Right lobe of liver (tissue), 4 donors: ENCODE measurements at regions not wholly inside any gene's neighbourhood (a gene's known extent, or its start where the extent isn't known, plus 50 kb on each side); places are given as distances from the start of the nearest gene placed in this dataset.
"Not testable (repeated sequence)": the region's sequence is repeated elsewhere in the genome, so short reads cannot be mapped to it uniquely, and the experiment has no call there.

Source experiments
- POLR2A ChIP-seq: fragments of 450-650 bp; IDR thresholded peaks from one replicate; pipeline ENCODE4 v1.6.1; 2017; ENCODE audit warnings: antibody characterized with exemption, mild to moderate bottlenecking
- TF ChIP-seq, protein P1 (sequence below), 4 donors: fragments of 200-600 bp in 3 of 4; fragments of 450-650 bp in 1 of 4; IDR thresholded peaks; one replicate each; pipeline versions ENCODE4 v1.5.1 to v1.8.0; 2016 to 2022; ENCODE audit warnings: antibody characterized with exemption in 4 of 4, mild to moderate bottlenecking in 2 of 4
- donor health status: DM: no; HTN: no; CAD: no.
- donor health status: DM: no; HTN: no; CAD: no.
- donor health status: DM: no; HTN: yes; CAD: no.

DNA sequence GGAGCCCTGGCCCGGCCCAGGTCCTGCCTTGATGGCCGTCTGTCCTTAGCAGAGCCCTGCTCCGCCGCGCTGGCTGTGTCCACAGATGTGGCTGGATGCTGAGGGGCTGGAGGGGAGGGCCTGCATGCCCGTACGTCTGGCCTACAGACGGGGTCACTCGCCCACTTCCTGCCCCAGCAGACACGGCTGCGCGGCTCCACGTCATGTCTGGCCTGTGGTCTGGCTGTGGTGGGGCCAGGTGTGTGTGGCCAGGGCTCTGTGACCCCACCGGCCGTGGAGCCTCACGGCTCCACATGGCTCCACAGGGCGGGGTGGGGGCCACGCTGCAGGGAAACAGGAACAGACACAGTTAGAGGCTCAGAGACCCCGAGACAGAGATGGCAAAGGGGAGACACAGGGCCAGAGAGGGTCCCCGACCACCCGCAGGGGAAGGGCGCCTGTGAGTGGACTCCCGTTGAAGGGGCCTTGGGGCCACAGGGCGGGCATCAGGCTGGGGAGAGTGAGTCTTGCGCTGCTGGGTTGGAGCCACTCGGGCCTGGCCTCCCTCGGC lies 65.5 kb downstream of the TMEM121 start:
- TF ChIP-seq, protein P1, sequence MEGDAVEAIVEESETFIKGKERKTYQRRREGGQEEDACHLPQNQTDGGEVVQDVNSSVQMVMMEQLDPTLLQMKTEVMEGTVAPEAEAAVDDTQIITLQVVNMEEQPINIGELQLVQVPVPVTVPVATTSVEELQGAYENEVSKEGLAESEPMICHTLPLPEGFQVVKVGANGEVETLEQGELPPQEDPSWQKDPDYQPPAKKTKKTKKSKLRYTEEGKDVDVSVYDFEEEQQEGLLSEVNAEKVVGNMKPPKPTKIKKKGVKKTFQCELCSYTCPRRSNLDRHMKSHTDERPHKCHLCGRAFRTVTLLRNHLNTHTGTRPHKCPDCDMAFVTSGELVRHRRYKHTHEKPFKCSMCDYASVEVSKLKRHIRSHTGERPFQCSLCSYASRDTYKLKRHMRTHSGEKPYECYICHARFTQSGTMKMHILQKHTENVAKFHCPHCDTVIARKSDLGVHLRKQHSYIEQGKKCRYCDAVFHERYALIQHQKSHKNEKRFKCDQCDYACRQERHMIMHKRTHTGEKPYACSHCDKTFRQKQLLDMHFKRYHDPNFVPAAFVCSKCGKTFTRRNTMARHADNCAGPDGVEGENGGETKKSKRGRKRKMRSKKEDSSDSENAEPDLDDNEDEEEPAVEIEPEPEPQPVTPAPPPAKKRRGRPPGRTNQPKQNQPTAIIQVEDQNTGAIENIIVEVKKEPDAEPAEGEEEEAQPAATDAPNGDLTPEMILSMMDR (IDR thresholded peaks at IDR 0.05) = not testable (repeated sequence)
- TF ChIP-seq POLR2A = not testable (repeated sequence)
